Endothelial cell of umbilical vein (primary cell): ENCODE measurements at regions not wholly inside any gene's neighbourhood (a gene's known extent, or its start where the extent isn't known, plus 50 kb on each side); places are given as distances from the start of the nearest gene placed in this dataset.

Source experiments
- BruUV-seq: library from RNA; stranded (reverse); fragments of 400-500 nt; replicated peaks from 2 replicates; lab custom pipeline; 2021; lab: Mats Ljungman, UMichigan
- CTCF ChIA-PET: fragments of 300-600, 350-600 bp; sonication (Branson Sonifier 250); formaldehyde crosslinking; loops from one replicate; lab custom pipeline; 2021; ENCODE audit warnings: antibody characterized with exemption, inconsistent platforms; lab: Charles Lee
- POLR2A ChIA-PET: fragments of 300-600, 350-600 bp; sonication (Branson Sonifier 250); formaldehyde crosslinking; loops from one replicate; lab custom pipeline; 2021; ENCODE audit warnings: antibody characterized with exemption, inconsistent platforms; lab: Charles Lee
- DNase-seq: peaks from one replicate; pipeline ENCODE4 v3.0.0-alpha.2; 2011; ENCODE audit warnings: low read depth, low spot score
- FAIRE-seq: peaks from 2 replicates; lab custom pipeline; 2011; peaks lifted over from hg19 to GRCh38; lab: Jason Lieb, UNC
- H2AFZ ChIP-seq: 2 replicates; pipeline ENCODE4 v1.6.0; 2012; ENCODE audit warnings: low read depth, low read length, control low read depth, inconsistent platforms
- H3K27ac ChIP-seq: 2 replicates; pipeline ENCODE4 v1.5.1; 2011; ENCODE audit warnings: low read depth, mild to moderate bottlenecking, control low read depth, low read length, moderate library complexity; ENCODE audit not compliant: insufficient read depth
- H3K27me3 ChIP-seq, 2 experiments: 2 replicates each; pipeline versions ENCODE4 v1.6.0 to v1.6.1; 2011; ENCODE audit warnings: low read length in 2 of 2, mixed read lengths in 1 of 2; ENCODE audit not compliant: control insufficient read depth in 2 of 2, insufficient read depth in 2 of 2
- H3K36me3 ChIP-seq, 2 experiments: 2 replicates in 1 of 2; 3 replicates in 1 of 2; pipeline ENCODE4 v1.5.1; 2011; ENCODE audit warnings: low read length in 2 of 2, mild to moderate bottlenecking in 1 of 2, moderate library complexity in 1 of 2; ENCODE audit not compliant: control insufficient read depth in 2 of 2, insufficient read depth in 2 of 2; ENCODE audit errors: extremely low read depth in 1 of 2
- H3K4me1 ChIP-seq: 3 replicates; pipeline ENCODE4 v1.5.1; 2011; ENCODE audit warnings: mild to moderate bottlenecking, low read length; ENCODE audit not compliant: control insufficient read depth, insufficient read depth; ENCODE audit errors: extremely low read depth
- H3K4me2 ChIP-seq: 2 replicates; pipeline ENCODE4 v1.6.1; 2011; ENCODE audit warnings: low read length, control low read depth, mixed read lengths; ENCODE audit not compliant: insufficient read depth
- H3K4me3 ChIP-seq, 3 experiments: fragments of 200-600 bp in 1 of 3; sonication (generic), shearing (Covaris generic) in 1 of 3; replicated peaks in 1 of 3; 2 replicates each; pipeline ENCODE4 v1.5.1; 2011 to 2016; ENCODE audit warnings: control low read depth in 3 of 3, low read length in 3 of 3, mild to moderate bottlenecking in 2 of 3, inconsistent platforms in 1 of 3, low read depth in 1 of 3, moderate library complexity in 1 of 3; ENCODE audit not compliant: insufficient read depth in 1 of 3
- H3K79me2 ChIP-seq: 2 replicates; pipeline ENCODE4 v1.6.0; 2012; ENCODE audit warnings: low read length, inconsistent platforms; ENCODE audit not compliant: control insufficient read depth, insufficient read depth
- H3K9ac ChIP-seq: replicated peaks from 2 replicates; pipeline ENCODE3; 2011; ENCODE audit warnings: low read length, control low read depth; ENCODE audit not compliant: insufficient read depth; ENCODE audit errors: extremely low read depth
- H3K9me1 ChIP-seq: replicated peaks from 3 replicates; pipeline ENCODE4 v1.6.0; 2011; ENCODE audit warnings: mild to moderate bottlenecking, low read length; ENCODE audit not compliant: control insufficient read depth, insufficient read depth; ENCODE audit errors: extremely low read depth
- H3K9me3 ChIP-seq: replicated peaks from 2 replicates; pipeline ENCODE4 v1.5.1; 2012; ENCODE audit warnings: low read length, inconsistent platforms; ENCODE audit not compliant: control insufficient read depth, insufficient read depth
- H4K20me1 ChIP-seq: replicated peaks from 2 replicates; pipeline ENCODE3; 2011; ENCODE audit warnings: mild to moderate bottlenecking, low read length; ENCODE audit not compliant: control insufficient read depth, insufficient read depth; ENCODE audit errors: extremely low read depth
- EZH2 ChIP-seq: IDR thresholded peaks from 2 replicates; pipeline ENCODE4 v1.6.1; 2012; ENCODE audit warnings: borderline replicate concordance, low read depth, mild to moderate bottlenecking, moderate library complexity, low read length, inconsistent platforms; ENCODE audit not compliant: severe bottlenecking
- FOS ChIP-seq: IDR thresholded peaks from 2 replicates; pipeline ENCODE4 v1.6.1; 2011; ENCODE audit warnings: mild to moderate bottlenecking, low read length, moderate library complexity, borderline replicate concordance; ENCODE audit not compliant: insufficient read depth
- GATA2 ChIP-seq: IDR thresholded peaks from 2 replicates; pipeline ENCODE4 v1.7.0; 2011; ENCODE audit warnings: low read depth, mild to moderate bottlenecking, moderate library complexity, mixed read lengths, low read length; ENCODE audit not compliant: insufficient read length, insufficient read depth
- JUN ChIP-seq: IDR thresholded peaks from 2 replicates; pipeline ENCODE4 v1.6.1; 2011; ENCODE audit warnings: borderline replicate concordance, low read depth; ENCODE audit not compliant: insufficient read length, insufficient read depth
- MYC ChIP-seq: IDR thresholded peaks from one replicate; pipeline ENCODE4 v1.6.1; 2011; ENCODE audit warnings: mild to moderate bottlenecking, low read depth, low read length
- POLR2A ChIP-seq: IDR thresholded peaks from 2 replicates; pipeline ENCODE4 v1.6.1; 2012; ENCODE audit warnings: low read depth, mild to moderate bottlenecking, control low read depth, low read length
- POLR2AphosphoS5 ChIP-seq: IDR thresholded peaks from 2 replicates; pipeline ENCODE4 v1.6.1; 2012; ENCODE audit warnings: low read depth, mild to moderate bottlenecking, control low read depth, low read length, moderate library complexity; ENCODE audit not compliant: insufficient read depth
- dilution Hi-C: fragments of 300-500 bp; cut with MboI; formaldehyde crosslinking; loops from one replicate; pipeline ENCODE4 v1.15.0; 2019; ENCODE audit warnings: low sequenced_read_pairs; ENCODE audit not compliant: extremely low pct_ligation_motif_present
- intact Hi-C: fragments of 100-400 bp; cut with micrococcal nuclease; formaldehyde crosslinking; loops from one replicate; pipeline ENCODE4 v1.10.0; 2022
- TF ChIP-seq, protein P1 (sequence below), 2 donors: IDR thresholded peaks; 1 replicate in 1 of 2; 2 replicates in 1 of 2; pipeline ENCODE4 v1.5.1; 2011; ENCODE audit warnings: low read length in 2 of 2, mild to moderate bottlenecking in 2 of 2, moderate library complexity in 2 of 2, control low read depth in 1 of 2, inconsistent platforms in 1 of 2, low read depth in 1 of 2; ENCODE audit not compliant: insufficient read depth in 1 of 2; ENCODE audit errors: extremely low read depth in 1 of 2
- TF ChIP-seq, protein P2 (sequence below): IDR thresholded peaks from 2 replicates; pipeline ENCODE4 v1.6.1; 2011; ENCODE audit not compliant: insufficient read depth, insufficient read length

DNA sequence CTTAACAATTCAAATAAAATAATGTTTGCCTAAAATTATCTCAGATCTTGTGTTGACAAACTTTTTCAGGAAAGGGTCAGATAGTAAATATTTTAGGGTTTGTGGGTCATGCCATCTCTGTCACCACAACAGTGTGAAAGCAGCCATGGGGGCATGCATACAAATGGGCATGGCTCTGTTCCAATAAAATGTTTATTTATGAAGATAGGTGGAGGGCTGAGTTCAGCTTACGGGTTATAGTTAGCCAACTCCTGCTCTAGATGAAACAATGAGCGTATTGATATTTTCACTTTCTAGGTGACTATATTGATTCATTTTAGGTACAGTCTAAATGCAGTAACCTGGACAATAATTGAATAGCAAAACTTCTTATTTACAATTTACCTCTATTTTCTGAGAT, 533.8 kb upstream of the CLINT1 start:
- TF ChIP-seq EZH2 (no peak), FOS (no peak), GATA2 (no peak), MYC (no peak), JUN (no peak), POLR2A (no peak), POLR2AphosphoS5 (no peak)
- TF ChIP-seq, protein P1, sequence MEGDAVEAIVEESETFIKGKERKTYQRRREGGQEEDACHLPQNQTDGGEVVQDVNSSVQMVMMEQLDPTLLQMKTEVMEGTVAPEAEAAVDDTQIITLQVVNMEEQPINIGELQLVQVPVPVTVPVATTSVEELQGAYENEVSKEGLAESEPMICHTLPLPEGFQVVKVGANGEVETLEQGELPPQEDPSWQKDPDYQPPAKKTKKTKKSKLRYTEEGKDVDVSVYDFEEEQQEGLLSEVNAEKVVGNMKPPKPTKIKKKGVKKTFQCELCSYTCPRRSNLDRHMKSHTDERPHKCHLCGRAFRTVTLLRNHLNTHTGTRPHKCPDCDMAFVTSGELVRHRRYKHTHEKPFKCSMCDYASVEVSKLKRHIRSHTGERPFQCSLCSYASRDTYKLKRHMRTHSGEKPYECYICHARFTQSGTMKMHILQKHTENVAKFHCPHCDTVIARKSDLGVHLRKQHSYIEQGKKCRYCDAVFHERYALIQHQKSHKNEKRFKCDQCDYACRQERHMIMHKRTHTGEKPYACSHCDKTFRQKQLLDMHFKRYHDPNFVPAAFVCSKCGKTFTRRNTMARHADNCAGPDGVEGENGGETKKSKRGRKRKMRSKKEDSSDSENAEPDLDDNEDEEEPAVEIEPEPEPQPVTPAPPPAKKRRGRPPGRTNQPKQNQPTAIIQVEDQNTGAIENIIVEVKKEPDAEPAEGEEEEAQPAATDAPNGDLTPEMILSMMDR (IDR thresholded peaks at IDR 0.05; ENCODE audit: extremely low read depth in 1 of 2, insufficient read depth in 1 of 2, low read depth in 1 of 2, low read length in 2 of 2): no peak
- TF ChIP-seq, protein P2, sequence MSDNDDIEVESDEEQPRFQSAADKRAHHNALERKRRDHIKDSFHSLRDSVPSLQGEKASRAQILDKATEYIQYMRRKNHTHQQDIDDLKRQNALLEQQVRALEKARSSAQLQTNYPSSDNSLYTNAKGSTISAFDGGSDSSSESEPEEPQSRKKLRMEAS: no peak
- FAIRE-seq (no peak), DNase-seq (peak; percentile 2)
- H3K36me3 ChIP-seq: no peaks in the 10 kb centered on the region
- H4K20me1 ChIP-seq: no peaks in the 10 kb centered on the region
- peaks cover 36% of the 10 kb centered on the region for H3K4me1 ChIP-seq
- H3K9me1 ChIP-seq: no peaks in the 10 kb centered on the region
- intact Hi-C loops (loop anchor here (5.0 to 10.0 kb wide), 3 partner anchors 270 to 1772 kb away; no protein-coding TSS in a partner anchor), dilution Hi-C loops (no loop called here)
- ChIA-PET CTCF (interaction anchor here (0.8 to 1.5 kb wide), 2 partner anchors 14 to 318 kb away, joined by 3 to 5 read pairs; no protein-coding TSS in a partner anchor), POLR2A (no interaction called here)
- H3K27me3 ChIP-seq: no peaks in the 10 kb centered on the region
- peak overlapping the region; percentile 9 for H3K4me2 ChIP-seq
- H3K27ac ChIP-seq: no peak overlapping the region
- H3K79me2 ChIP-seq: no peaks in the 10 kb centered on the region
- no peaks in the 10 kb centered on the region for H3K9me3 ChIP-seq
- H3K4me3 ChIP-seq: no peak overlapping the region
- no TSS peak for BruUV-seq
- H3K9ac ChIP-seq: no peak overlapping the region
- H2AFZ ChIP-seq: no peak overlapping the region
